Ovary (tissue), 7 donors: ENCODE measurements at regions not wholly inside any gene's neighbourhood (a gene's known extent, or its start where the extent isn't known, plus 50 kb on each side); places are given as distances from the start of the nearest gene placed in this dataset.

Source experiments
- DNase-seq, 5 donors: peaks; one replicate each; pipeline ENCODE4 v3.0.0-alpha.2; 2019 to 2020
- H3K27ac ChIP-seq, 2 donors: fragments of 200-600 bp; one replicate each; pipeline versions ENCODE4 v1.5.1 to v1.8.0; 2019 to 2022
- H3K27me3 ChIP-seq: fragments of 200-600 bp; one replicate; pipeline ENCODE4 v1.8.0; 2022
- H3K36me3 ChIP-seq: fragments of 200-600 bp; sonication (generic); one replicate; pipeline ENCODE4 v1.5.1; 2019
- H3K4me1 ChIP-seq: one replicate; pipeline ENCODE4 v1.8.1; 2013; ENCODE audit warnings: mild to moderate bottlenecking, moderate library complexity; ENCODE audit not compliant: insufficient read depth
- H3K4me3 ChIP-seq: fragments of 200-600 bp; sonication (generic); one replicate; pipeline ENCODE4 v1.5.1; 2017
- H3K9me3 ChIP-seq, 2 donors: fragments of 200-600 bp in 1 of 2; sonication (generic) in 1 of 2; one replicate each; pipeline versions ENCODE4 v1.5.1 to v1.8.1; 2013 to 2019; ENCODE audit warnings: mild to moderate bottlenecking in 1 of 2, moderate library complexity in 1 of 2
- EP300 ChIP-seq: sonication (generic); formaldehyde crosslinking; IDR thresholded peaks from one replicate; pipeline ENCODE4 v1.6.1; 2017; ENCODE audit warnings: antibody characterized with exemption
- POLR2A ChIP-seq: fragments of 450-650 bp; IDR thresholded peaks from one replicate; pipeline ENCODE4 v1.6.1; 2017; ENCODE audit warnings: antibody characterized with exemption, mild to moderate bottlenecking, moderate library complexity
- WGBS, 3 donors: extraction: QIAGEN DNeasy Blood & Tissue Kit in 1 of 3; methylation state at CpG; one replicate each; pipeline versions ENCODE4 v1.1.5 to v1.1.7; 2013 to 2017; 5-methylcytosine and 5-hydroxymethylcytosine counted together
- intact Hi-C, 4 donors: fragments of 100-400 bp; cut with DNase I; formaldehyde crosslinking; loops; one replicate each; pipeline versions ENCODE4 v1.11.0 to v1.15.1; 2022 to 2023
- TF ChIP-seq, protein P1 (sequence below), 3 donors: fragments of 450-650 bp in 2 of 3; fragments of 200-600 bp in 1 of 3; IDR thresholded peaks; one replicate each; pipeline versions ENCODE4 v1.5.1 to v1.8.0; 2016 to 2022; ENCODE audit warnings: antibody characterized with exemption in 3 of 3, mild to moderate bottlenecking in 1 of 3
- donor health status: DM: no; HTN: no; CAD: no; lungs with moderate emphysema.
- donor health status: DM: no; HTN: no; CAD: no.
- donor health status: Bipolar disorder and iron deficiency.
- donor health status: DM: no; HTN: no; CAD: no.
- donor health status: DM: yes; HTN: yes; CAD: no.

DNA sequence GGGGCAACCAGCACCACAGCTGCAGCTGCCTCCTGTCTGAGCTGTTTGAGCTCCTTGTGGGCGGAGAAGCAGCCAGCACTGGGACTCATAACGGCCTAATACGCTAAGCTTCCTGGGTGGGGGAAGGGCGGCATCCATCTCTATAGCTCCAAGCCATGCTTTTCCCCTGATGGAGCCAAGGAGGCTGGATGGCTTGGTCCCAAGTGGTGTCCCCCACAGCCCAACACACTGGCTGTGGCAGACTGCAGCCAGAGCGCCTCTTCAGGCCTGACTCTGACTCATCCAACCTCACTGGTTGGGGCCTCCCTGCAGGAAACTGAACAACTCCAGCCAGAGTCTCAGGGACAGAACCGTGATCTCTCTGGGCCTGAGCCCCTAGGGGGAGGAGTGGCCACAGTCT, 537.3 kb downstream of the SUCLA2 start:
- Histone ChIP-seq H3K4me1 (no peaks in the 10 kb centered on the region), H3K36me3 (no peaks in the 10 kb centered on the region), H3K4me3 (no peak overlapping the region), H3K9me3 (no peaks in the 10 kb centered on the region), H3K27ac (no peak overlapping the region), H3K27me3 (no peaks in the 10 kb centered on the region)
- TF ChIP-seq POLR2A, result no peak
- no peak for TF ChIP-seq EP300
- no peak for DNase-seq
- WGBS, 3 donors, result 79 to 87% (median 83%) methylated on average over 6 of the region's 6 CpGs
- intact Hi-C loops, result no loop called here

DNA sequence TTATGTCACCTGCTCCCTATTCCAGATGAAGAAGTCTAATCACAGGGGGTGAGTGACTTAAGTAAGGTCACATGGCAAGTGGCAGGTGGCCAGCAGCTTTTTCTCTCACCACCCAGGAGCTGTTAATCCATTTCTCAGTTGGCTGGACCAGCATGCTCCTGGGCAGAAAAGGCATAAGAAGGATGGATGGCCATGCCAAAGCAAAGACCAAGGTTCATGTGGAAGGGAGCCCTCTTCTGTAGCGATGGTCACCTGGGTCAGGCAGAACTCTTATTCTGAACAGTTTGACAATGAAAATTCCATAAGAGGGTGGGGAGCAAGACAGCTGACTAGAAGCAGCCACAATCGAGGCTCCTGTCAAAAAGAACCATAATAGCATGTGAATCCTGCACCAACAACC, 538.1 kb downstream of the SUCLA2 start:
- Histone ChIP-seq H3K27ac (no peak overlapping the region), H3K4me3 (no peak overlapping the region), H3K27me3 (no peaks in the 10 kb centered on the region), H3K36me3 (no peaks in the 10 kb centered on the region), H3K9me3 (no peaks in the 10 kb centered on the region), H3K4me1 (no peaks in the 10 kb centered on the region)
- no peak for DNase-seq
- intact Hi-C loops, result no loop called here
- no peak for TF ChIP-seq POLR2A
- TF ChIP-seq EP300, result no peak
- TF ChIP-seq, protein P1, sequence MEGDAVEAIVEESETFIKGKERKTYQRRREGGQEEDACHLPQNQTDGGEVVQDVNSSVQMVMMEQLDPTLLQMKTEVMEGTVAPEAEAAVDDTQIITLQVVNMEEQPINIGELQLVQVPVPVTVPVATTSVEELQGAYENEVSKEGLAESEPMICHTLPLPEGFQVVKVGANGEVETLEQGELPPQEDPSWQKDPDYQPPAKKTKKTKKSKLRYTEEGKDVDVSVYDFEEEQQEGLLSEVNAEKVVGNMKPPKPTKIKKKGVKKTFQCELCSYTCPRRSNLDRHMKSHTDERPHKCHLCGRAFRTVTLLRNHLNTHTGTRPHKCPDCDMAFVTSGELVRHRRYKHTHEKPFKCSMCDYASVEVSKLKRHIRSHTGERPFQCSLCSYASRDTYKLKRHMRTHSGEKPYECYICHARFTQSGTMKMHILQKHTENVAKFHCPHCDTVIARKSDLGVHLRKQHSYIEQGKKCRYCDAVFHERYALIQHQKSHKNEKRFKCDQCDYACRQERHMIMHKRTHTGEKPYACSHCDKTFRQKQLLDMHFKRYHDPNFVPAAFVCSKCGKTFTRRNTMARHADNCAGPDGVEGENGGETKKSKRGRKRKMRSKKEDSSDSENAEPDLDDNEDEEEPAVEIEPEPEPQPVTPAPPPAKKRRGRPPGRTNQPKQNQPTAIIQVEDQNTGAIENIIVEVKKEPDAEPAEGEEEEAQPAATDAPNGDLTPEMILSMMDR (IDR thresholded peaks at IDR 0.05), result no peak
- WGBS, 3 donors, result 88 to 96% (median 95%) methylated on average over 2 of the region's 2 CpGs

DNA sequence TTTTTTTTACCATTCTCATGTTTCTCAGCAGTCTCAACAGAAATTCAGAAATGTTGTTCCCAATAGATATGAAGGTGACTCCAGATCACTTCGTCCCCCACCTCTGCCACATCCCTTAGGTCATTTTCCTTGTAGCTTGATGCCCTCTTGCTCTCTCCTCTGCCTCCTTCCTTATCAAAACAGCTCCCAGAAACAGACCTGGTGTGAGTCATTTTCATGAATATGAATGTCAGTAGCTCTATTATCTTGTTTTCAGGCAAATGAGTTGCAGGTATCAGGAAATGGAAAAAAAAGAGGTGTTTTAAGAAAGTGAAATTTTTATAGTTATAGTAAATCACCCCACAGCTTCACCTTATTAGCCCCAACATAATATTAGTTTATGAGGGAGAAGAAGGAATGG, 539.3 kb downstream of the SUCLA2 start:
- Histone ChIP-seq H3K36me3 (no peaks in the 10 kb centered on the region), H3K4me3 (no peak overlapping the region), H3K9me3 (no peaks in the 10 kb centered on the region), H3K27ac (no peak overlapping the region), H3K27me3 (no peaks in the 10 kb centered on the region), H3K4me1 (no peaks in the 10 kb centered on the region)
- no peak for DNase-seq
- WGBS, 3 donors, result 72 to 85% (median 81%) methylated on average over 1 of the region's 1 CpG
- intact Hi-C loops, result no loop called here
- TF ChIP-seq, protein P1 (IDR thresholded peaks at IDR 0.05), result no peak
- TF ChIP-seq POLR2A, result no peak
- no peak for TF ChIP-seq EP300

DNA sequence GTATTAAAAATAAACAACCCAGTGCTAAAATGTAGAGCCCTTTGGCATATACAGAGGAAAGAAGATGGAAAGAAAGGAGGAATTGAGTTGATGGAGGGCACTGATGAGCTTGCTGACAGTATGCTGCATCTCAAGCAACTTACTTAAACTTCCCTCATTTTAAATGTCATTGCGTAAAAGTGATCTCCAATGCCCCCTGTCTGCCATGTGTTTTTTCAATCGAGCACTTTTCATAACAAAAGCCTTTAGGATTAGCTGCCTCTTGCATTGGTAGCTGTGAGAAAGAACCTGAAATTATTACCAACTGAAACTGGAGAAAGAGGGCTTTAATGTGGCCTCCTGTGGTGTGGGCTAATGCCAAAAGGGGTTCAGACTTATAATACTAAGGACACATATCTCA, 541.6 kb downstream of the SUCLA2 start:
- Histone ChIP-seq H3K9me3 (no peaks in the 10 kb centered on the region), H3K36me3 (no peaks in the 10 kb centered on the region), H3K4me3 (no peak overlapping the region), H3K4me1 (no peaks in the 10 kb centered on the region), H3K27me3 (no peaks in the 10 kb centered on the region), H3K27ac (no peak overlapping the region)
- TF ChIP-seq, protein P1 (IDR thresholded peaks at IDR 0.05), result no peak
- TF ChIP-seq POLR2A (no peak), EP300 (no peak)
- 34 to 41% (median 40%) methylated on average over 2 of the region's 2 CpGs for WGBS, 3 donors
- intact Hi-C loops, result no loop called here
- no peak for DNase-seq

DNA sequence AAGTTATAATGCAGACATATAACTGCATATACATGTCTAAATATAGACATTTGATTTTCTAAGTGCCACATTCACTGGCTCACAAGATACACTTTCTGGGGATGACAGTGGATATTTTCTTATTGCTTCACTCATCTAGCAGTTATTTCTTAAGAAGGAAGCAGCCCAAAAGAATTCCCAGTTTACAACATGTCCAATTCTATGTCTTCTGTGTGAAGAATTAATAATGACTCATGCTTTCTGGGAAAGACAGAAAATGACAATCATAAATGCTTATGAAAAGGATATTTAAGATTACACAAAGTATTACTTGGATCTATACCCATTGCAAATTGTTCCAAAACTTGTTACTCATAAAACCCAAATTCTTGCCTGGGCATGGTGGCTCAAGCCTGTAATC, 543.4 kb downstream of the SUCLA2 start:
- H3K9me3 ChIP-seq, result no peaks in the 10 kb centered on the region
- H3K36me3 ChIP-seq, result no peaks in the 10 kb centered on the region
- no peak overlapping the region for H3K4me3 ChIP-seq
- TF ChIP-seq EP300, result no peak
- TF ChIP-seq POLR2A, result no peak
- TF ChIP-seq, protein P1 (IDR thresholded peaks at IDR 0.05), result no peak
- intact Hi-C loops, result no loop called here
- no peak overlapping the region for H3K27ac ChIP-seq
- no peaks in the 10 kb centered on the region for H3K4me1 ChIP-seq
- DNase-seq, result no peak
- no peaks in the 10 kb centered on the region for H3K27me3 ChIP-seq
